ENCODE measurements at regions not wholly inside any gene's neighbourhood (a gene's known extent, or its start where the extent isn't known, plus 50 kb on each side); places are given as distances from the start of the nearest gene placed in this dataset.

- TF ChIP-seq CTCF (IDR thresholded peaks at IDR 0.05) (no peak), POLR2A (IDR thresholded peaks at IDR 0.05) (no peak)
These were observed 1306.6 kb downstream of the BRD1 start for GRCh38 chr22:48520884-48521588.

All from heart left ventricle (tissue), 13 donors.